Stimulated activated CD8-positive, alpha-beta memory T cell treated with anti-CD3 and anti-CD28 coated beads, Interleukin-7, amount 100 ng/mL, for 1 hour (primary cell): ENCODE measurements at regions not wholly inside any gene's neighbourhood (a gene's known extent, or its start where the extent isn't known, plus 50 kb on each side); places are given as distances from the start of the nearest gene placed in this dataset.
"Not testable (repeated sequence)": the region's sequence is repeated elsewhere in the genome, so short reads cannot be mapped to it uniquely, and the experiment has no call there.

Source experiments
- DNase-seq, 2 donors: peaks; one replicate each; pipeline ENCODE4 v3.0.0-alpha.2; 2020; ENCODE audit warnings: low read depth in 2 of 2

DNA sequence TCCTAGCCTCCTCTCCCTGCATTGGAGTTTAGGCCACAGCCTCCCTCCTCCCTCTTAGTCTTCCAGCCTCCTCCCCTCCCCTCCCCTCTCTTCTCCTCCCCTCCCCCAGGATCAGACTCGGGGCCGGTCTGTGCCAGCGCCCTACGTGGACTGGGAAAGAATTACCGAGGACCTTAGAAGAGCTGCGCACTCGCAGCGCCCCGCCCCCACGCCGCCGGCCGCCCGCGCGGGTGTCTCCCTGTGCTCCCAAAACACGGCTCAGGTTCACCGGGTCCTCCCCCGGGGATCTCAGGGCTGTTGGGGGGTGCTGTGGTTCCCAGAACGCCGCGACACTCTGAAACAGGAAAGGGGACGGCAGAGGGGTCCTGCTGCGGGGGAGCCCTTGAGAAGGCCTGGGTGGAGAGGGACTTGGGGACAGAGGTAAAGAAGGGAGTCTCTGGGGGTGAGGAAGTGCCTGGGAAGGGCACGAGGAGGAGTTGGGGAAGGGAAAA lies 122.3 kb upstream of the TBL1X start:
- DNase-seq, result no peak

DNA sequence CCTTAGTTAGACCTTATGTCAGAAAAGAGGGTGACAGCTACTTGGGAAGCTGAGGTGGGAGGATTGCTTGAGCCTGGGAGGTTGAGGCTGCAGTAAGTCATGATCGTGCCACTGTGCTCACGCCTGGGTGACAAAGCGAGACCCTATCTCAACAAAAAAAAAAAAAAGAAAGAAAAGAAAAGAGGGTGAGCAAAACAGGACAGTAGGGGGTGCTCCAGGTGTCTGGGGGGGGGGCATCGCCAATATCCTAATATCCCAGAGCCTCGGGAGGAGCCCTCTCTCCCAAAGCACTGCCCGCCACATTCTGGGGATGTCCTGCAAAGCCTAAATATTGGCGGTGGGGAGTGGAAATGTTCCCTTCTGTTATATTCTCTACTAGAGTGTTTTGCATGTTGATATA lies 120.9 kb upstream of the TBL1X start:
- DNase-seq, result no peak

DNA sequence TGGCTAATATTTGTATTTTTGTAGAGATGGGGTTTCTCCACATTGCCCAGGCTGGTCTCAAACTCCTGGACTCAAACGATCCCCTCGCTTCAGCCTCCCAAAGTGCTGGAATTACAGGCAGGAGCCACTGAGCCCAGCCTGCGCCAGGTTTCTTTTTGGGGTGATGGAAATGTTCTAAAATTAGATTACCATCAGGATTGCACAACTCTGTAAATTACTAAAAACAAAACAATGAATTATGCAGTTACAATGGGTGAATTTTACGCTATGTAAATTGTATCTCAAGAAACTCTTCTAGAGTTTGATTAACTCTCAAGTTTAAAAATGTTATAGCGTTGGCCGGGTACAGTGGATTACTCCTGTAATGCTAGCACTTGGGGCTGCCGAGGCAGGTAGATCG lies 118.9 kb upstream of the TBL1X start:
- DNase-seq, result no peak

DNA sequence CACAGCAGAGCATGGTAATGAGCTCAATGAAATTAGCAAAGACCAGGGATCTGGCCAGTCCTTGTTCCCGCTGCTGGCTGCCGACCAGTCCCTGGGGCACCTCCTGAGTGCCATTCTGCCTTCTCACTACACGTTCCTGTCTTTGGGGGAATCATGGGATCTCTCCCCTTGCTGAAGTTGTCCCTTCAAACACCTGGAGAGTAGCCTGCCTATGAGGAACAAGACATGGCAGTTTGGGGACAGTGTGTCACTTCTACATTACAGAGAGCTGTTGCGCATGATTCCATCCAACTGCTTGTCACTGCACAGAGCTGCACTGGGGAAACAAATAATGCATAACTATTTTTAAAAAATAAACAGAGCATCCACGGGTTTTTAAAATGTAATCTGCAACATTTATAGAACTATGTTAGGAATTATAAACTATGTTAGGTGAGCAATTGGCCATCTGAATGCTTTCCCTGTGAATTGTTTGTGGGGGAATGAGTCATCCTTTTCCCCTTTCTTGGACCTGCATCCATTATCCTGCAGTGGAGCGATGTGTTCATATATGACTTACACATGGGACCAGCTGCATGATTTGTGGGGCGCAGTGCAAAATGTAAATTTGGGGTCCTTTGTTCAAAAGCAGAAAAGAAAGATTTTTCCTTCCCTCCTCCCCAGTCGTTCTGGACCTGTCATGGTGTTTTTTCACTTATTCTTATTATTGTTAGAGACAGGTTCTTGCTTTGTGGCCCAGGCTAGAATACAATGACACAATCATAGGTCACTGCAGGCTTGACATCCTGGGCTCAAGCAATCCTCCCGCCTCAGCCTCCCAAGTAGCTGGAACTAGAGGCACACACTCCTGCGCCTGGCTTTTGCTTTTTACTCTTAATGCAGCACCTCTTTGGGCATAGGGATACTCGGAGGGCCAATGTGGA lies 115.0 kb upstream of the TBL1X start:
- DNase-seq, result no peak

DNA sequence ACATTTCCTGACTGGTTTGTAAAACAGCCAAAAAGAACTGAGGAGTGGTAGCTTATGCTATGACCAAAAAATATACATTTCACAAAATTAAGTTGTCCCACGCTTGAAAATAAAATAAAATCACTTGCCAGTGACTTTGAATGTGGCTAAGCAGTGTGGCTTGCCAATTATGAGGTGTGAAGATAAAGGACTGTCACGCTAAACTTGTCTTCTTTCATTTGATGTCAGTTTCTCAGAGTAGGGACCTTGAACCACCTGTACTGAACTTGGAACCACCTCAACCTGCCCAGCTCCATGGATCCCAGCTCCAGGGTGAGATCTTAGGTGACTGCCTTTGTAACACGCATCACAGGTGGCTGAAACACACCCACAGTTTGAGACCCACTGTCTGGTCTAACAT lies 113.7 kb upstream of the TBL1X start:
- DNase-seq, result no peak

DNA sequence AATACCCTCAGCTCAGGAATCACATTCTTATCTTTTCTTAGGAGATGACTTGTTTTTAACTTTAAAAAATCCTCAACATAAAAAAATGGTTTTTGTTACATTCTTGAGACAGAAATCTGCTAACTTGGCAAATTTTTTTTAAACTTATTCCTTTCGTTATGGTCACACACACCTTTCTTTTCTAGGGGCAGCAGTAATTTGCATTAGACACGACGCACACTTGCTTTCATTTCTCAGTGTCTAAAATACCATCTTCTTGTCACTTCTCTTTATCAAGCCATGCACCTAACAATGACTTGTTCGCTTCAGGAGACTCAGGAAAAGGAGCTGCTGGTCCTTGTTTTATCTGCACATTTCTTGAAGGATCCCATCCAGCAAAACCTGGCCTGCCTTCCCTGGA lies 112.6 kb upstream of the TBL1X start:
- DNase-seq, result no peak

DNA sequence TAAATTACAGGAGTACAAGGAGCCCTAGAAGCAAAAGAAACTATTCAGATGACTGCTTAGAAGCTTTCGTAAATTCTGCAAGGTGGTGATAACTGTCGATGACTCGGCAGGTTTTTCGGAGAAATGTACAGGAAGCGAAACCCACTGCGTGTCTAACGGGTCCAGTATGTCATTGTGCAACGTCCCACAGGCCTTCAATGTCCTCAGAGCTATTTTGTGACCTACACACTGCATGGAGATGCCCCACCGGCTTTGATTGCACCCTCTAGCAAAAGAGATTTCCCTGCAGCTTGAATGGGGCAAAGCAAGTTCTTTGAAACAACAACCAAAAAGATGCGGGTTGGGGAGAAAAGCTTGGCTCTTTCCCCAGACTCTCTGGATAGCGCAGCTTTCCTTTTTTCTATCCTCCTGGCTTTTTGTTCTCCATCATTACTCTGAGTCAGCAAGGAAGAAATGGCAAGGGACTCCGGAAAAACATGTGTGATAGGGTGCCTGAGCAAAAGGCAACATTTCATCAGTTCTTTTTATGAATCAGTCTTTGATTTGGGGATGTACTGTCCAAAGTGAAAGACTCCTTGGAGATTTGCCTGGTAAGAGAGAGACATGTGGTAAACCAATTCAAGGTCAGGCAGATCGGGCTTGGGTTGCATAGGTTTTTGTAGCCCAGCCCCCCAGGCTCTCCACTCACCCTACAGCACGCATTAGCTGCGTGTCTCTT lies 112.0 kb upstream of the TBL1X start:
- DNase-seq, result no peak

DNA sequence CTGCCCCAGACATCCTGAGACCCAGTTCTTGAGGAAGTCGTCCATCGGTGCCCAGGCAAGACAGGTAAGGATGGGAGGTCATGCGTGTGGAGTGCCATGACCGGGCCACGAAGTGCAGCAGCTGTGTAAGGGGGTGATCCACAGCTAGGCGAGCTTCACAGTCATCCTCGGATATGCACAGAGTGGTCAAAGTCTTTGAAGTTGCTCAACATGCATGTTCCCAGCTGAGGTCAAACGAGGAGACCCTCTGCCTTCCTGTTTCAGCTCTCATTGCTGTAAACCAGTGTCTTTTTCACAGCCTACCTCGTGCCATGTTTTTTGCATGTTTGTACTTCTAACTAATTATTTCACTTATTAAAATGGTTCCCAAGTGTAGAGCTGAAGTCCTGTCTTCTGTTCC lies 109.9 kb upstream of the TBL1X start:
- DNase-seq, result no peak

DNA sequence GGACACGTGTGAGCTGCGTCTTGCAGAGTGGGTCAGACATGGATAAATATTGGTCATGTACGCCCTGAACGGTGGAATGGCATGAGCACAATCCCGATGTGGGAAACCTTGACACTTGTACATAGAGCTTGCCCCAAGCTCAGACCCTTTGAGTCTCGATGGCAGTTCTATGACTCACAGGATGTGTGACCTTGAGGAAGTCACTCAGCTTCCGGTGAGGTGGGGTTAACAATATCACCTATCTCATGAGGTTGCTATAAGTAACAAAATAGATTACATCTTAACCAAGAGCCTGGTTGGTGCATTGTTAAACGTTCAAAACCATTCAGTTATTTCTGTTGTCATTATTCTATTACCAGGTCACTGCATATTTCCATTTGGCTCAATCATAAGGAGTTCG lies 109.1 kb upstream of the TBL1X start:
- DNase-seq, result no peak

DNA sequence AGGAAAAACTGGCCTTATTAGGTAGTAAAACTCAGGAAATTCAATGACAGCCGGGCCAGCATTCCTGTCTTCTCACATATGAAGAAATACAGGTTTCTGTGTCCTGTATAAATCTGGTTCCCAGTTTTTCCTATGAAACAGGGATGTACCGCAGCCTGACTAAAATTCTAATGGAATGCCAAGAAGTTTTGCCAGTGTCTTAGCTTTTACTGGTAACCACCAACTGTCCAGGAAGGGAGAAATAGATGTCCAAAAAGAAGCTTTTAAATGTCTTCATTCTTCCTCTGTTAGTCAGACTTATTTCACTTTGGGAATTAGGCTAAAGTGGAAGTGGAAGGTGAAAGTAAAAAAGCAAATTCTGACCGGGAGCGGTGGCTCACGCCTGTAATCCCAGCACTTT lies 108.0 kb upstream of the TBL1X start:
- DNase-seq, result no peak

DNA sequence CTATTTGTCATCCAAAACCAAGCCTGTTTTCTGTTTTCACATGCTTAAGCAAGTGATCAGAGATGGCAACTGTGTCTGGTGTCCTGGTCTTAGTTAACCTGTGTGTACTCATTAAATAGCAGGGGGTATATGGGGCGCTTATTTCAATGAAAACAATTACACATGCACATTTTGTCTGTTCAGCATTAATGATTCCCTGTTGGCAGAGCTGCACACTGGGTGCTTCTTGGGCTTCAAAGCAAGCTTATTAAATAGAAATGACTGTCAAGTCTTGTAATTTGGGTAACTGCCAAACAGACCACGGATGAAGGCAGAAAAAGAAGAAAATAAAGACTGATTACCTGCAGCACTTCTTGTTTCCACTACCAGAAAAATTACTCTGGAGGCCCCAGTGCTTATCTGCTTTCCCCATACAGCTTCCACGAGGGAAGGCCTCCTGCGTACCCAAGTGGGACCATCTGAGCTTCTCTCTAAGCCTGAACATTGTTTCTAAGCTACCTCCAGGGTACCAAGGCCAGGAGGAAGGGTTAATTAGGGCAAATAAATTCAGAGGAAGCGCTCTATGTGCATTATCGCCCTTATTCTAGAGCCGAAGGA lies 107.2 kb upstream of the TBL1X start:
- no peak for DNase-seq

DNA sequence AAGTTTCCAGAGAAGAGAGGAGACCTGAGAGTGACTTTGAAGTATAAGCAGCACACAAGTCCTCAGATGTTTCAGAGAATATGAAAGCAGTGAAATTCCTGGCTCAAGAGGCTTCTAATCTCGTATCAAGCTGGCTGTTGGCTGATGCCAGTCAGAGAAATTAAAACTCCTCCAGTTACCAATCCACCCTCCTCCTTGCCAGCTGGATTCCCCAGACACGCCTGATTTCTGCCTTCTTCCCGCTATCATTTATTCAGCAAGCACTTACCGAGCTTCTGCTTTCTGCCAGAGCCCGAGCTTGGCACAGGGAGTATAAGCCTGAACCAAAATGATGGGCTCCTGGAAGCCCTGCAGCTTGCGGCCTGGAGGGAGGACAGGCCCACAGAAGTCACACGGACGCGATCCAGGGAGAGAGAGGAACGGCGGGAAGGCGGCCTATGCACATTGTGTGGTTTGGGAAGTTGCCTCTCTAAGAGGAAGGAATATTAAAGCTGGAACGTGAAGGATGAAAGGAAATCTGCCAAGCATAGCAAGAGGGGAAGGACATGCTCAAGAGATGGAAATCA lies 102.4 kb upstream of the TBL1X start:
- no peak for DNase-seq

DNA sequence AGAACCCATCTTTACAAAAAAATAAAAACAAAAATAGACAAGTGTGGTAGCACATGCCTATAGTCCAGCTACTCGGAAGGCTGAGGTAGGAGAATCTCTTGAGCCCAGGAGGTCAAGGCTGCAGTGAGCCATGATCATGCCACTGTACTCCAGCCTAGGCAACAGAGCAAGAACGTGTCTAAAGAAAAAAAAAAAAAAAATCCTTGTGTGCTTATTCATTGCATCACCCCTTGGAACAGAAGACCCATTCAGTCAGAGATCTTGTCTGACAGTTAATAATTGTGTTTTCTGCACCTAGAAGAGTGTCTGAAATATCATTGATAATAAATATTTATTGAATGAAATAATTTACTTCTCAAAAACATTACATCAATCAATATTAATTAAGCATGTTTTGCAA lies 97.4 kb upstream of the TBL1X start:
- DNase-seq, result no peak

DNA sequence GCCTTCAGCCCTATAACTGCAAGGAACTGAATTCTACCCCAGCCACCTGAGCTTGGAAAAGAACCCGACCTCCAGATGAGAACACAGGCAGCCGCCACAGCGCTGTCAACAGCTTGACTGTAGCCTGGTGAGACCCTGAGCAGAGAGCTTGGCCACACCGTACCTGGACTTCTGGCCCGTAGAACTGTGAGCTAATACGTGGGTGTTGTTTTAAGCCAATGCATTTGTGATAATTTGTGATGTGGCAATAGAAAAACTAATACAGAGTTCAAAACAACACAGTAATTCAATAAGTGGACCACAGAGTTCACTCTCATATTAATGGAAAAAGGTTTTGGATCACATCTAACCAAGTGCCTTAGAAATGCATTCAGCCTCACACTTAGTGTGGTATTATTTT lies 96.6 kb upstream of the TBL1X start:
- no peak for DNase-seq

DNA sequence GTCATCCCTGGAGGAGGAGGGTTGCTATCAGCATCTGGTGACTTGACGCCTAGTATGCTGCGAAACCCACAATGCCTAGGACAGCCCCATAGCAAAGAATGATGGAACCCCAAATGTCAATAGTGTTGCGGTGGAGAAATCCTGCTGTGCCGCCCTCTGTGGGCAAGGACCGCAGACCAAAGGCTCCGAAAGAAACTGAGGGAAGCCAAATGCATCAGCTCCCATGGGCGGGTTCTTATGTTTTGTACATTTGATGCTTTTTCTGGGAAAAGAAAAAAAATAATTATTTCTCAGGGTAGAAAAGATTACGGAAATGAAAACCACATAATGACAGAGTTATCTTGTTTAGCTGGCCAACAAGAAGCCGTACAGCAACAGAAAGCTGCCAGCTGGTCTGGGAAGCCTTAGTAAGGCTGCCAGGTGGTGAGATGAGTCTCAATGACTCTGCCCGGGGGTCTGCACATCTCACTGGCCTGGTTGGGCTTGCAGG lies 95.0 kb upstream of the TBL1X start:
- no peak for DNase-seq

DNA sequence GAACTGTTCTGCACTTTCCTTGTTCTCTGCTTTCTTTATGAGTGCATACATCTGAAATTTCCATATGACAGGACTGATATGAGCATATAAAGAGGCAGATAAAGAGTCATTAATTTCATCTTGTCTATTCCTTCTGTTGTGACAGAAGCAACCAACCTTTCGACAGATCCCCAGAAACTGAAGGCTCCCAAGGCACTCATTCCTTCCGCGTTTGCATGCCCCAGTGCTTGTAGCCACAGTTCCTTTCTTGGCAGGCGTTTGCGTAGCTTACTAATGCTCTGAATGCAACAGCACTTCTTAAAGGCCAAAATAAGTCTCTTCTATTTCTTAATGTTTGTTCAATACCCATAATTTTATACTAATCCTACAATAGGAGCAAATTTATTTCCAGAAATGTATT lies 94.0 kb upstream of the TBL1X start:
- no peak for DNase-seq

DNA sequence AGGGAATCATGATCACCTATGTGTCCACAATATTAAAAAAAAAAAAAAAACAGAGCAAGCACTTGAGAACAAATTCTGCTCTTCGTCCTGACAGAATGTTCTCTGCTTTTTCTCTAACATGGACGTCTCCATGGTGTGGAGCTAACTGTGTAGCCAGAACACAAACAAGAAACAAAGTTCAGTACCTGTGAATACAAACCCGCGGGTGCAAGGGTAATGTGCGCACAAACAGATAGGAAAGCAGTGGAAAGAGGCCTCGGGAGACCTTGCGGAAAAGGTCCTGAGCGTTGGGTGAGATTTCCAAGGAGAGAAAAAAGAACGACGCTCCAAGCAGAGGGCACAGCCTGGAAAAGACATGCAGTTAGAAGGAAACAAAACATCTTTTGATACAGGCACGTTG lies 92.0 kb upstream of the TBL1X start:
- DNase-seq, result no peak

DNA sequence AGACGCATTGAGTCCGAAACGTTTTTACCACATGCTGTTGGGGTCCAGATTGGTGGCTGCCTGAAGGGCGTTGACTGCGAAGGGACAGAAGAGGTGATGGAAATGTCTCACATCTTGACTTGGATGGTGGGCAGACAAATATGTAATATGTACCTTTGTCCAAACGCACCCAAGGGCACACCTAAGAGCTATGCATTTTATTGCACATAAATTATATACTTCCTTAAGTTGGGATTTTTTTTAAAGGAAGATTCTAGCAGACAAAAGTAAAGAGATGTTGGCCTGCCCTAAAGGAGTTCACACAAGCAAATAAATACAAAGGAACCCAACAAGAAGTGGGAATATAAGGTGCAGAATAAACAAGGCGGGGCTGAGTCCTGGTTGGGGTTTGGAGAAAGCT lies 91.1 kb upstream of the TBL1X start:
- no peak for DNase-seq

DNA sequence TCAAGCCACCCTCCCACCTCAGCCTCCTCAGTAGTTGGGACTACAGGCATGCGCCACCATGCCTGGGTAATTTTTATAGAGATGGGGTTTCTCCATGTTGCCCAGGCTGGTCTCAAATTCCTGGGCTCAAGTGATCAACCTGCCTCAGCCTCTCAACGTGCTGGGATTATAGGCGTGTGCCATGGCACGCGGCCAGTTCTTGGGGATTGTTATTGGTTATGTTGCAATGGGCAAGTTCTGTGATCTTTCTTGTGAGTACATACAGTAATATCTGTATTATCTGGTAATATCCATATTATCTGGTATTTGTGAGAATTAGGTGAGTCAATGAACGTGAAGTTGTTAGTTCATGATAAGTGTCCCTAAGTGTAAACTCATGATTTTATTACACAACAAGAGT lies 90.3 kb upstream of the TBL1X start:
- no peak for DNase-seq

DNA sequence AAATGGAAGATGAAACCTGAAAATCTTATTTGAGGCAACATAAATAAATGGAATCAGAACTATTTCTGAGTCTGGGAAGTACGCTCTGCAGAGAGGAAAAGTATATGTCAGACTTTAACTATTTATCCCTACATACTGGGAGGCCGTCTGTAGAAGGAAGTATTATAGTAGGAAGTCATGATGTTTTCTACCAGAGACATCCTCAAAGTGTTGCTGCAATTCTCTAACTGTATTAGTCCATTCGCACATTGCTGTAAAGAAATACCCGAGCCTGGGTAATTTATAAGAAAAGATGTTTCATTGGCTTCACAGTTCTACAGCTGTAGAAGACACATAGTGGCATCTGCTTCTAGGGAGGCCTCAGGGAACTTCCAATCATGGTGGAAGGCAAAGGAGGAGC lies 88.7 kb upstream of the TBL1X start:
- DNase-seq, result no peak

DNA sequence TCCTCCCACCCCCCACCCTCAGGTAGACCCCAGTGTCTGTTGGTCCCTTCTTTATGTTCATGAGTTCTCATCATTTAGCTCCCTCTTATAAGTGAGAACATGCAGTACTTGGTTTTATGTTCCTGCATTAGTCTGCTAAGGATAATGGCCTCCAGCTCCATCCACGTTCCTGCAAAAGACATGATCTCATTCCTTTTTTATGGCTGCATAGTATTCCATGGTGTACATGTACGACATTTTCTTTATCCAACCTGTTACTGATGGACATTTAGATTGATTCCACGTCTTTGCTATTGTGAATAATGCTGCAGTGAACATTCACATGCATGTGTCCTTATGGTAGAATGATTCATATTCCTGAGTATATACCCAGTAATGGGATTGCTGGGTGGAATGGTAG lies 87.6 kb upstream of the TBL1X start:
- DNase-seq, result not testable (repeated sequence)

DNA sequence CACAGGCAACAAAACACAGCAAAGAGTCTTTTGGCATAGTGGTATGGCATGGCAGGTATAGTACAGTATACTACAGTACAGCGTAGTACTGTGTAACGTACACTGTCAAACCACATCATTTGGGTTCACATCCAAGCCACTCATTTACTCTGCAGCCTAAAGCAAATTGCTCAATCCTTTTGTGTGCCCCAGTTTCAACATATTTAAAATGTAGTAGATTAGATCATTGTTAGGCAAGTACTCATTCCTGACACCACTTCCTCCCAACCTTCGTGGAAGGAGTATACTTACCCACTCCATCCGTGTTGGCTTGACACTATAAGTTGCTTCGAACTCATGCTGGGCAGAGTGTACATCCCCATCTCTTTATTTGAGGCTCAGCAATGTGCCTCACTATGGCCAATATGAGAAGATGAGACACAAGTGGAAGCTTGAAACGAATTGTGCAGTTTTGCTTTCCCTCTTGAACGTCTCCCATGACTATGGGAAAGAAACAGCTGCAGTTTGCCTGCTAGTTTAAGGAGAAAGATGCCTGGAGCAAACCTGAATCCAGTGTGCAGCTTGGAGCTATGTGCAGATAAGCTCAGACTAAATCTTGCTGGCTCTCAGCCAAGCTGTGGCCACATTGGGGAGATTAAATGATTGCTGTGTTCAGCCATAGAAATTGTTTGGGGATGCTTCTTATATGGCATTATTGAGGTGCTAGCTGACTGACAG lies 85.7 kb upstream of the TBL1X start:
- no peak for DNase-seq
